ENCODE measurements at regions not wholly inside any gene's neighbourhood (a gene's known extent, or its start where the extent isn't known, plus 50 kb on each side); places are given as distances from the start of the nearest gene placed in this dataset.
"Not testable (repeated sequence)": the region's sequence is repeated elsewhere in the genome, so short reads cannot be mapped to it uniquely, and the experiment has no call there.

DNA sequence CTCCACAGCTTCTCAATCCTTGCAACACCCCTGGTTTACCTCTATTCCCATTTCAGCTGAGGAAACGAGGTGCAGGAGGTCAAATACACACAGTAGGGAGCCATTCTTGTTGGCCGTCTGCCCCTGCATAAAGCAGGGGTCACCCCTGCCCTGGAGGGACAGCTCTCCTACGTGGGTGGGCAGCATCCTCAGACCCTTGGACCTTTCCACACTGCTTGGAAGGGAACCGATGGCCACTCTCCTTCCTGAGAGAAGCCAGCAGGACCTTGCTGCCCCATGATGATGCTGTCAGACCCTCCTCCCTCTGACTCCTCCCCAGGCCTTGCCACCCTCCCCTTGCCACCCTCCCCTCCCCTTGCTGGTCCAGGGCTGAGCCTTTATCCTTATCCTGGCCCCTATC is 121.1 kb upstream of the SYT13 start:
- DNase-seq (ENCODE audit: low spot score): no peak

DNA sequence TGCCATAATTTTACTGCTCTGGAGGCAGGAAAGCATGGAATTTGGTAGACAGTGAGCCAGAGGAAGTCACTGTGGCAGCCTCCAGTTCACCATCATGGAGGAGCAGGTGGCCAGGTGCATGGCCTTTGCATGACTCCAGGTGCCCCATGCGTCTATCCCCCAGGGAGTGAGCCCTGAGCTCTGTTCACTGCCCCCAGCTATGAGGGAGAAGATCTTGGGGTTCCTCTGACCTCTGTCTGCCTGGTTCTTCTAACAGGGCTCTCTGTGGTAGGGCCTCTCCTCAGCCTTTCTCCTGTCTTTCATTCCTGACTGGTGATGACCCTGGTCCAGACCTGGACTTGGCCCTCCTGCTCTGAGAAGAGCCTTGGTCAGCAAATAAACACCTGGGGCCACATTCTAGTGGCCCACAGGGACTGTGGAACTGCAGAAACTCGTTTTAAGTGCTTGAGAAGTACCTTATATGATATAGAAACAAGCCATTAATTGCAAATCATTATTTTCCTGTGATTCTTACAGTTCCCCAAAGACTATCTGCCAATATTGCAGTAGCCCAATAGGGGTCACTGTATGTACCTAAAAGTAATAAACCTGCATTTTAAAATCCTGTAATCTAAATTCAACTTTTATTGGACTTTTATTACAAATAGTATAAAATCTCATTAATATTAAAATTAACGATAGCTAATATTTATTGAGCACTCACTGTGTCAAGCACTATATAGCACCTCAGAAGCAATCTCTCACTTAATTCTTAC is 120.0 kb upstream of the SYT13 start:
- no peak for DNase-seq (ENCODE audit: low spot score)

DNA sequence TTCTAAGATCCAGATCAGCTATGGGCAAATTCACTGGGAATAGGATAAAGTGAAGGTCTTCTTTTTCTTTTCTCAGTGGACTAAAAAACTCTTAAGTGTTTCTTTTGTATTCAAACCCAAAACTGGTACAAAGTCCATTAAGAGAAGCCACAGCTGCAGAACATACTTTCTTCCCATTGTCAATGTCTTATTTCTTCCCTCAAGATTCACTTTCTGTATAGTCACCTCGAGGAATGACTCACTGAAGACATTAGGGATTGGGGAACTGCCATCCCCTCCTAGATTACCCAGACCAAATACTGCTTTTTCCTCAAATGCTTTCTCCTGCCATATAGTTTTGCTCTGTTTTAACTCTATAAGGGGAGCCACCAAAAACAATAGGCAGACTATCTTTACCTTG is 117.4 kb upstream of the SYT13 start:
- not testable (repeated sequence) for DNase-seq (ENCODE audit: low spot score)

DNA sequence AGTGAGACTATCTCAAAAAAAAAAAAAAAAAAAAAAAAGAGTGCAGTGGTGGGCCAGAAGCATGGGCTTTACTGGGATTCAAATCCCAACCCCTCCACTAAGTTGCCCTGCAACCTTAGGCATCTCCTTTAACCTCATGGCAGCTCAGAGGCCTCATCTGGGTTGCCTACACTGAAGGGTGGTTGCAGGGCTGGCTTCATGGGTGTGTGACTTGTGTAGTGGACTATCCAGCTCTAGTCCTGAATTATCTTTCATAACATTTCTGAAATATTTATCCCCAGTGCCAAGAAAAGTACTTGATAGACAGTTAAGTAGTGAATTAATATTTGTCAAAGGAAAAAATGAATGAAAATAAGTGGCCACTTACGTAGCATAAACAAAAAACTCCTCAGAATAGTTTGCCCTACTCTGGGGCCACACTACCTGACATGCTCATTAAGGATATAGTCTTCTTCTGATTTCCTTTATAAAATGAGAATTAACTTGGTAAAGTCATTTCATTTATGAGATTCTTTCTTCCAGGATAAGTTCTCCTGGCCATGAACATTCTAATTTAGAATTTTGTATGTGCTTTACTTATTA is 116.0 kb upstream of the SYT13 start:
- DNase-seq (ENCODE audit: low spot score): no peak

DNA sequence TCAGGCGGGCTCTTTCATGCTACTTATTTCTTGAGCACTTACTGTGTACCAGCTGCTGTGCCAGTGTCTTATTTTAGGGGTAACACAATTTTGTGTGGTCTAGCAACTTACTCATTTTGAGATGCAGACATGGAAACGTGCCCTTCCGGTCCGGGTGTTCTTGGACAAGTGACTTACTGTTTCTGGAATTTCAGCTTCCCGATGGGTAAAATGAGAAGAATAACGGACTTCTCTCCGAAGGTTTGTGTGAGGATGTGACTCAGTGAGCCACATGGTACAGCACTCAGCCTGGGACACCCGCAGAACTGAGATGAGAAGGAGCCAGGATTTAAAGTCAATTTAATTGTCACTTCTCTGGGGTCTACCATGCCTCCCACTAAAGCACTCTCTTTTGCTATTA is 114.5 kb upstream of the SYT13 start:
- no peak for DNase-seq (ENCODE audit: low spot score)

DNA sequence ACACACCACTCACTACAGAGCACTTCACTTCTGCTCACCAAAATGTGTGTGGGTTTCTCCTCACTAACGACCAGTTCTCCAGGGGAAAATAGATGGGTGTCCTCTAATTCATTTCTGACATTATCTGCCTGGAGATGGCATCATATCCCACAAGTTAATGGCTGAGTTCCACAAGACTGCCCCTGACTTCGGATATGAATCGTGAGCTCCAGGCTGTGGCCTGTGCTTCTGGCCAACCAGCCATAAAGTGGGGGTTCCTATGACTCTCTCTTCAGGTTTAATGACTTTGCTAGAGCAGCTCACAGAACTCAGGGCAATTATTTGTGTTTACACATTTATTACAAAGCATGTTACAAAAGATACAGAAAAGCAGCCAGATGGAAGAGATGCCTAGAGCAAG is 113.0 kb upstream of the SYT13 start:
- no peak for DNase-seq (ENCODE audit: low spot score)

DNA sequence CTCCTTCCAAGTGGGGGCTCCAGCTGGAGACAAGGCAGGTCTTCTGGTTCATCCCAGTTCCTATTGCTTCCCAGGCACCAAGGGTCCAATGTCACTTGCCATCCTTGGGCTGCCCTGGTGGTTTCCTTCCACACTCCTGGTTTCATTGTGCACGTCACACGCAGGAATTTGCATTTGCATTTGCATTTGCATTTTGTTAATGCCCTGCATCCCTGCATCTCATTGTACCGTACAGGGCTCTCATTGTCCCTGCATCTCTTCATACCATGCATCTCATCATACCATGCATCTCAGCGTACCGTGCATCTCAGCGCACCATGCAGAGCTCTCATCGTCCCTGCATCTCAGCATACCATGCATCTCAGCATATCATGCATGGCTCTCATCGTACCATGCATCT is 112.2 kb upstream of the SYT13 start:
- no peak for DNase-seq (ENCODE audit: low spot score)

DNA sequence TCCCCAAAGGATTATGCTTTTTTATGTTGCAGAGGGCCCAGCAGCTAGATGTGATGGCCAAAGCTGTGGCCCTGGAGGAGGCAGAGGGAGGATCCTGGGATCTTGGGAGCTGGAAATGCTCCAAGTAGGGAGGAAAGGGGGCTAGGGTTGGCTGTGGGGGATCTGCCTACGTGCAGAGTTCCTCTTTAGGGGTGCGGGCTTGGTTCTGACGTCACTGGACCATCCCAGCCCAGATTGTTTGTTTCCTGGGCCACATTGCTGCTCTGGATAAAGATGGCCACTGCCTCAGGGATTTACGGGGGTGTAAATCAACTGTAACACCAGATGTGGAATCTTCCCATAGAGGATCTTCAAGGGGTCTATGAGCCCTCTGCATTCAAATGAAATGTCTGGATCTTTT is 110.3 kb upstream of the SYT13 start:
- no peak for DNase-seq (ENCODE audit: low spot score)

DNA sequence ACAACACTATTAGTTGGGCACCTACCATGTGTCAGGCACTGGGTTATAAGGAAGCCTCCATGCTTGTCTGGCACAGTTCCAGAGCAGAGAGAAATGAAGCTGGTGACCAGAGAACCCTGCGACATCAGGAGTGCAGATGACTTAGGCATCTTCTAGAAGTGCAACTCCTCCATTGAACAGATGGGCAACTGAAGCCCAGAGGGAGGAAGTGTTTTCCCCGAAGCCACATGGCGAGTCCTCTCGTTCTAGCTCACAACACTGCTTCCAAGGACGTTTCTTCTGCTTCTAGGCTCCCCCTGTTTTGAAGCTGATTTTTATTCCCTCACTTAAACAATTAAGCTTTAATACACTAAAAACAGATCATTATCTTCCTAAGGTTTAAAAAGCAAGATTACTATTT is 109.8 kb upstream of the SYT13 start:
- DNase-seq (ENCODE audit: low spot score): no peak

DNA sequence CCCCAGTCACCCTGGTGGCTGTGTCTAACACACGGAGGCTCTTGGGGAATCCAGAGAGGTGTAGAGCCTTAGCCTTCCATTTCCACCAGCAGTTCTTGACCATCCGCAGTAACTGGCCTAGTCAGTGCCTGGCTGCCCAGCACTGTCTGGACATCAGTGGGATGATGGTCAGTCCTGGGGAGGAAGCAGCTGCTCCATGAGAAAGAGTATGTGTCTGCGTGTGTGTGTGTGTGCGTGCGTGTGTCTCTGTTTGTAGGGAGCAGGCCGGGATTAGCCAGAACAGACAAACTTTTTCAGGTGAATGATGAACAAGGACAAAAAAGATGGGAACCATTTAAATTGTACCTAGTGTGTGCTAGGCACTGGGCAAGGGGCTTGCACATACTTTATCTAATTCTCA is 109.3 kb upstream of the SYT13 start:
- DNase-seq (ENCODE audit: low spot score): no peak

DNA sequence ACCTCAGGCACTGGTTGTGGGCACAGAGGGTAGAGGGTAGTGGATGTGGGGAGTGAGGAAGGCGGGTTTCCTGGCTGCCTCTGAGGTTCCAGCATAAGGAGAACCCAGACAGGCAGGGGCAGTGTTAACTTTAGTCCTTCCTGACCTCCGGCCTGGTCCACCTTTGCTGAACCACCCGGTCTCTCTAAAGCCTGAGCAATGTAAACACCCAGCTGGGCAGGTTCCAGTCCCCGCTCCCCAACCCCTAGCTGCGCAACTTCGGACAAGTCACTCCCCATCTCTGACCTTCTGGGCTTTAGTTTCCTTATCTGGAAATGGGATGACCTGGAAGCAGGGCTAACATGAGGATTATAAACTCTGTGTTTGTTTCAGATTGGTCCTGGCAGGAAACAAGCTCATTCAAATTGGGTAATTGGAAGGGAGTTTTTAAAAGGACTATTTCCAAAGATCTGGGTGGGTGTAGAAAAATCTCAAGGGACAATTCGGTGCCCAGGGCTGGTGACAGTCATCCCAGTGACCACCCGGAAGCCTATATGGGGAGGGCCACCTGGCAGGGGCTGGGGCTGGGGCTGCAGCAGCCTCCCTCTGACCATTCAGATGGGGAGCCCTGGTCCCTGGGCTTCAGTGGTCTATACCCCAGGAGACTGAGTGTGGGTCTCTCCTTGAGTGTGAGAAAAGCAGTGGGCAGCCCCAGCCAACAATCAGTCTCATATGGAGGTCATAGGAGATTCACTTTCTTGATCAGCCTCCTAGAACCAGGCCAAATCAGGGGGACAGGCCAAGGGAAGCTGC is 108.3 kb upstream of the SYT13 start:
- DNase-seq (ENCODE audit: low spot score): no peak

DNA sequence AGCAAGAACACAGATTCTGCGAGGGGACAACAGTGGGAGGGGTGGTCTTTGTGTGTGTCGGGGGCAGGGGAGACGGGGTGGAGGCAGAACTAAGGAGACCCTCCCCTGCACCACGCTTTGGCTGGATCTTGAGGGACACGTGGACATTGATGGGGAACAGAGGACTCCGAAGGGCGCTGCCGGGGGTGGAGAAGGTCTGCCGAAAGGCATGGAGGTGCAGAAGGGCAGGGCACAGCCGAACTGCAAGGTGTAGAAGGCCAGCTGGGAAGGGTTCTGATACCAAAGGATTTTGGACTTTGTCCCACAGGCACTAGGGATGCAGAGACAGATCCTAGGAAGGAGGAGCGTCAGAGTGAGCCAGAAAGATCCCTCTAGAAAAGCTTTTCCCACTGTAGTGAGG is 107.7 kb upstream of the SYT13 start:
- DNase-seq (ENCODE audit: low spot score): no peak

DNA sequence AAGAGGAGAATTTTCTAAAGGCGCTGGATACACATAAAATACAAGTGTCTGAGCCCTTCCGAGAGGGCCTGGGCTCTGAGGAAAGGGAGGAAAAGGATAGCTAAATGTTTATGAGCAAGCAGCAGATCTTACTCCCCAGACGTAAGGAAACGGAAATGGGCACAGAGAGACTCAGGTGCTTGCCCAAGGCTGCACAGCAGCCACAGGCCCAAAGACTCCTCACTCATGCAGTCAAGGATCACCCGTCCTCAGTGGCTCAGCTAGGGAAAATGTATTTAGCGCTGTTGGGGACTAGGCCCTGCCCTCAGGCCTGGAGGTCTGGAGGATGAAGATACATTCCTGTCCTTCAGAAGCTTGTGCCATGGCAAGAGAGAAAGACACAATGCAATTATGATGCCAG is 107.2 kb upstream of the SYT13 start:
- no peak for DNase-seq (ENCODE audit: low spot score)

DNA sequence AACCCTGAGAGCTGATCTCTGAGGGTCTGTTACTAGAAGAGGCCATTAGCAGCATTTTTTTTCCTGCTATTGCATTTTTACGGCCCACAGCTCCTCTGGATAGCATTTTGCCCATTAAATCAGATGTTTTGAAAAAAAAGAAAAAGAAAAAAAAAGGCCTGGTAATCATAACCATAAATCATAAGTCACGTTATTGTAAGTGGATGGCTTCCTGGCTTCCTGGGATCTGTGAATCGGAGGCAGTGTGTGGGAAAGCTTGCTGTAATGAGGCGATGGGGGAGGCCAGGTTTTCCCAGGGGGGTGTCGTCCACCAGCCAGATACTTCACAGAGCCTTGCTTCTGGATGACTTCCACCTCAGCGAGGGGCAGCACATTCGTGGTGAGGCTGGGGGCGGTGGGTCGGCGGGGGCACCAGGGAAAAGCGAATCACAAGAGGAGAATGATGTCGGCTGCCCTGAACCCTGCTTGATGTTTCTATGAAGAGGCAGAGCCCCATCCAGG is 106.5 kb upstream of the SYT13 start:
- no peak for DNase-seq (ENCODE audit: low spot score)

DNA sequence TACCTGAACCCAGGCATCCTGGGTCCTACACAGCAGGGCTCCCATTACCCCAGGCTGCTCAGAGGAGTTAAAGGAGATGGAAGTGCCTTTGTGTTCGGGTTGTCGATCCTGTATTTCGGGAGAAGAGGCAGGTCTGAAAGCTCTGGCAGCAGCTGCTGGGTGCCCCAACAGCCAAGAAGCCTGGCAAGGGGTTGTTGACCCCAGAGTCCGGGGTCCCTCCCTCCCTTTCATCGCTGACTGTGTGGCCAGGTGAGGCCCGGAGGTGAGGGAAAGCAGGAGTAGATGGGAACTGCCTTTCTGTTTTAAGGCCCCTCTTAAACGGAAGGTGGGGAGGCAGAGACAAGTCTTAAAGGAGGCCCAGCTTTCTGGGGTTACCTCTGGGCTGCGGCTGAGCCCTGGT is 106.0 kb upstream of the SYT13 start:
- no peak for DNase-seq (ENCODE audit: low spot score)

DNA sequence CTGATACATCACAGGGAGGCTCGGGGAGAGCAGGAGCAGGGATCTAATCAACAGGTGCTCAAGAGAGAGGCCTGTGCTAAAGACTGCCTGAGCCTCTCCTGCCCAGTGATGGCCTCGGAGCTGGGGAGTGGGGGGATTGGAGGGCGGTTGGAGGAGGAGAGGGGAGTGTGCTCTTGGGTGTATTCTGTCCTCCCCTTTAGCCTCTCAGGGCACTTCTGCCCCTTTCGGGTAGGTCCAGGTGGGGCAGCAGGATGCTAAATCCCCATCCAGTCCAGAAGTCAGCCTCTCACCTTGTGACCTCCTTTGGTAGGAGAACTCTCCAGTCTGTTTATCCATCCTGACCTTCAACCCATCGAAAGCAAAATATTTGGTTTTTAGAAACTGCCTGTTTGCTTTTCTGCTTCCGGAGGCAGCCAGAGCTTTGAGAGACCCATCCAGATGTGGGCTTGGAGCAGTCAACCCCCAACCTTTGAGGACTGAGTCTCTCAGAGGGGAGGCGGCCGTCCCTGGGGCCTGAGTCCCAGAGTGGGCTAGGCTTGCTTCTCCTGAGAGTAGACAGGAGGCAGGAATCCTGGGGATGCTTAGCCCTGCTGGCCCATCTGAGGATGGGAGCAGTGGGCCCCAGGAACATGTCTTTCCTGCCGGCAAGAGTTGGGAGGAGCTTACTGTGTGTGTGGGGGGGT is 105.2 kb upstream of the SYT13 start:
- peak; percentile 39 for DNase-seq (ENCODE audit: low spot score)

DNA sequence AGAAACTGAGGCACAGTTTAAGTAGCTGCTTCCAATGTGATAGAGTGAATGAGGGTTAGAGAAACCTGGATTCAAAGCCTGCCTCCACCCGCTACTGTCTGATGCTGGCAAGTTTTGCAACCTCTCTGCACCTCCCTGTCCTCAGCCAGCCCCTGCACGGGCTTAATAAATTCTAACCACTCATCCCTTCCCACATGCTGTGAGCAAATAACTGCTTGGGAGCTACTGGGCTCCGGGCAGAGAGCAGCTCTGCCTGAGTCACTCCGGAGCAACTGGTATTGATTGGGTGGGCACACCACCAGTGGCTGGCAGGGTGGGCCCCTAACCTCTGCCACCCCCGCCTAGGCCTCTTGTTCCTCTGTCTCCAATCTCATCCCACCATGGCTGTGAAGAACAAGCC is 104.3 kb upstream of the SYT13 start:
- DNase-seq (ENCODE audit: low spot score): peak; percentile 43

DNA sequence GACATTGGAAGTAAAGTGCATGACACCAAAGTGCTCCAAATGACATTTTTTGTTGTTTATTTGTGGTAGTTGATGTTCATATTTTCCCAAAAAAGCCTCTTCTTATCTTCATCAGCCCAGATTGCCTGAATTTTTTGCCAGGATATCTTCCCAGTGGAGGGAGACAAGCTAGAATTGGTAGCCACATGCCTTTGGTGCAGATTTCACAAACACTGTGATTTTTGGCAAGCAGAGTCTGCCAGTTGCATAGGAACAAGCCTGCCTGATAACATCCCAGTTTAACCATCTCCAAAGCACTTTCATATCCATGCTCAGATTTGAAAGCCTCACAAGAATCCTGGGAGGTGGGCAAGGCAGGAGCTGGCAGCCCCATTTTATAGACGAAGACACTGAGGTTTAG is 102.3 kb upstream of the SYT13 start:
- no peak for DNase-seq (ENCODE audit: low spot score)

DNA sequence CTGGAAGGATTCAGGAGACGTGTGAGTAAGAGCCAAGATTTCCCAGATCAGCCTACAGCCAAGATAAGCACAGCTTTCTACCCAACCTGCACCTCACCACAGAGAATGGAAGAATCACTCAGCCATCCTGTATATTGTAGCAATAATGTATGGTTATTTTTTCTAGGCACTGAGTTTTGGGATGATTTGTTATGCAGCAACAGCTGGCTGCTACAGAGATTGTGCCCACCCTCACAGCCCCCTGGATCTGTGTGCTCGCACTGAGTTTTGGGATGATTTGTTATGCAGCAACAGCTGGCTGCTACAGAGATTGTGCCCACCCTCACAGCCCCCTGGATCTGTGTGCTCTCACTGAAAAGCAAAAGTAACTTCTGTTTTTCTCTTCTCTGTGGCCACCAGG is 101.7 kb upstream of the SYT13 start:
- not testable (repeated sequence) for DNase-seq (ENCODE audit: low spot score)

DNA sequence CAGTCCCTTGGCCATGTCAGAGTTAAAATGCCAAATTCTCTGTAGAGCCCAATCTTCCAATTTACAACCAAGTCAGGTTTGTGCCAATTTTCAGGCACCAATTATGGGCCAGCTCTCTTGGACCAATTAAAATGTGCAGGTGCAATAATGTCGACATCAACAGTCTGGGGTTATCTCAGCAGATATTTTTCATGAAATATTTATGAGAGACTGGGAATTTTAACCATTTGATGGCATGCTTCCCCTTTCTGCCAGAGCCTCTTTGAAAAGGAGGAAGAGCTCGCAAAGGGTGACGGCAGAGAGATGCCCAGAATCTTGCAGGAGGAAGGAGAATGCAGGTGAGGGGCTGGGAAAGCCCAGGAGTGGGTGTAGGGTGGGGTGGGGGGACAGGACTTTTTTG is 100.8 kb upstream of the SYT13 start:
- DNase-seq (ENCODE audit: low spot score): no peak

DNA sequence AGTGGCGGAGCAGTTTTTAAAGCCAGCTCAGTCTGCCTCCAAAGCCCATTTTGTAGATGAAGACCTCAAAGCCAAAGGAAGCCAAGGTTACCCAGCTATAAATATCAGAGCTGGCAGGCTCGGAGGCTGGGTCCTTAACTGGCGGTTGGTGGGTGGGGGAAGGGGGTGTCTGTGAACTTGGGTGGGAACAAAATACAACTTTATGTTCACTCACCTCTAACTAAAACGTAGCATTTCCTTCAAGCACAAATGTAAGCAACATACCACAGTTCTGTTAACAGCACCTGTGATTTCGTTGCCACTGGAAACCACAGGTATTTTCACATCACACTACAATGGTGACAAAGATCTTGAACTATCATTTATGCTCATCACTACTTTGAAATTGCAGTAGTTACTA is 99.7 kb upstream of the SYT13 start:
- DNase-seq (ENCODE audit: low spot score): no peak

DNA sequence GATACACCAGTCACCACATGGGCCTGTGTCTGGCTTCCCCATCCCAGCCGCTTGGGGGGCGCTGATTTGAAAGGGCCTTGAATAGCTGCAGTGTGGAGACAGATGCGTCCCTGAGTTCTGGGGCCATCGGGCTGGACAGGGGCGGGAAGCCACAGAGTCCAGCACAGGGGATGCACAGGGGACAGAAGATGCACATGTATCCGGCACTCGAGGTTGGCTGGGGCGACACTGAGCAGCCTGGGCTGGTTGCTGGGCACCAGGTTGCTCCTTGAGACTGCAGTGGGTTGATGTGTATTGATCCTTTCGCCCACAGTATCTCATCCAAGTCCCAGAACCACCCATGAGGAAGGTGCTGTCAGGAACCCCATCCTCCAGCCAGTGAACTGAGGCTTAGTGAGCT is 99.3 kb upstream of the SYT13 start:
- DNase-seq (ENCODE audit: low spot score): no peak

All from HuH-7 (cell line).